Pancreas (tissue), 10 donors: ENCODE measurements at regions not wholly inside any gene's neighbourhood (a gene's known extent, or its start where the extent isn't known, plus 50 kb on each side); places are given as distances from the start of the nearest gene placed in this dataset.
"Not testable (repeated sequence)": the region's sequence is repeated elsewhere in the genome, so short reads cannot be mapped to it uniquely, and the experiment has no call there.

Experiments
- ATAC-seq, 4 donors: fragments of 200-7000 bp; cut with Tn5 transposase; one replicate each; pipeline versions ENCODE4 v1.8.0 to v1.9.1; 2020; ENCODE audit warnings: mild to moderate bottlenecking in 4 of 4, moderate library complexity in 4 of 4
- DNase-seq, 6 donors: peaks; one replicate each; pipeline ENCODE4 v3.0.0-alpha.2; 2020
- FAIRE-seq: peaks from 2 replicates; lab custom pipeline; 2012; peaks lifted over from hg19 to GRCh38; lab: Jason Lieb, UNC
- H3K27ac ChIP-seq, 4 donors: fragments of 200-600 bp; sonication (generic); 1 replicate in 3 of 4; 2 replicates in 1 of 4; pipeline versions ENCODE4 v1.5.0 to v1.8.0; 2020
- H3K27me3 ChIP-seq, 4 donors: fragments of 200-600 bp; one replicate each; pipeline ENCODE4 v1.8.0; 2021
- H3K36me3 ChIP-seq, 3 donors: fragments of 200-600 bp; sonication (generic) in 1 of 3; one replicate each; pipeline versions ENCODE4 v1.5.0 to v1.8.0; 2020 to 2021
- H3K4me1 ChIP-seq, 3 donors: fragments of 200-600 bp; one replicate each; pipeline ENCODE4 v1.8.0; 2021
- H3K4me3 ChIP-seq, 4 donors: fragments of 200-600 bp; sonication (generic) in 2 of 4; one replicate each; pipeline versions ENCODE4 v1.5.0 to v1.8.0; 2020 to 2021
- H3K9me3 ChIP-seq, 4 donors: fragments of 200-600 bp; one replicate each; pipeline ENCODE4 v1.8.0; 2021
- CTCF ChIP-seq, 4 donors: fragments of 200-600 bp; sonication (generic) in 3 of 4; IDR thresholded peaks; one replicate each; pipeline versions ENCODE4 v1.5.0 to v1.8.0; 2021; ENCODE audit warnings: antibody characterized with exemption in 4 of 4
- WGBS, 2 donors: extraction: QIAGEN DNeasy Blood & Tissue Kit; methylation state at CpG; one replicate each; pipeline ENCODE4 v1.1.7; 2013; 5-methylcytosine and 5-hydroxymethylcytosine counted together
- intact Hi-C, 3 donors: fragments of 100-400 bp; cut with DNase I; formaldehyde crosslinking; loops; one replicate each; pipeline versions ENCODE4 v1.11.1 to v1.14.2; 2022
- donor health status: healthy with polysubstance abuse.
- donor health status: DM: no; HTN: no; CAD: no; lungs with moderate emphysema.
- donor health status: DM: no; HTN: no; CAD: no.
- donor health status: control.
- donor health status: control.
- donor health status: Bipolar disorder and iron deficiency.
- donor health status: DM: yes; HTN: yes; CAD: no.
- donor health status: DM: no; HTN: no; CAD: no.
- donor health status: DM: no; HTN: no; CAD: no.
- donor health status: DM: yes; HTN: yes; CAD: no.

DNA sequence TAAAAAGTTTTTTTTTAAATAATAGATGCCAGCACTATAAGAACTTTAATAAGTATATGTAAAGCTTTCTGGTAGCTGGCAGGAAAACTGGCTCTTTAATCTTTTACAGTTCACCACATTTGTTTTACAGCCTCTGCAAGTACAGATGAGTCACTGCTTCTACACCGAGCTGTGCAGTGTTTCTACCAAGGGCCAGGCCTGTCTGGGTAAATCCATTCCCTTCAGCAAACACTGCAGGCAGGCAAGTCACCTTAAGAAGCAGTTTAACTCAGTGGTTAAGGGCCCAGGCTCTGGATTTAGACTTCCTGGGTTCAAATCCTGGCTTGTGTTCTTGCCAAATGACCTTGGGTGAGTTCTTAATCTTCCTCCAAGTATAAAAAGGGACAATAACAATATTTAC is 882.9 kb upstream of the AMELY start:
- TF ChIP-seq CTCF (IDR thresholded peaks at IDR 0.05) = no peak
- no peaks in the 10 kb centered on the region for H3K4me1 ChIP-seq
- no peak for FAIRE-seq
- no peak for DNase-seq
- WGBS, 2 donors = 28% methylated on average over 1 of the region's 1 CpG; no CpG with 5 or more reads in 1 of the 2 donors
- no peak overlapping the region for H3K27ac ChIP-seq
- no peaks in the 10 kb centered on the region for H3K27me3 ChIP-seq
- intact Hi-C loops = no loop called here
- H3K9me3 ChIP-seq = no peaks in the 10 kb centered on the region
- H3K36me3 ChIP-seq = no peaks in the 10 kb centered on the region
- ATAC-seq = no peak
- H3K4me3 ChIP-seq = no peak overlapping the region

GRCh38 chrY:7793989-7794388 is 882.4 kb upstream of the AMELY start:
- 90% methylated on average over 2 of the region's 2 CpGs; no CpG with 5 or more reads in 1 of the 2 donors for WGBS, 2 donors
- DNase-seq = no peak
- no peaks in the 10 kb centered on the region for H3K27me3 ChIP-seq
- H3K4me1 ChIP-seq = no peaks in the 10 kb centered on the region
- intact Hi-C loops = no loop called here
- TF ChIP-seq CTCF (IDR thresholded peaks at IDR 0.05) = no peak
- no peak overlapping the region for H3K27ac ChIP-seq
- no peak for FAIRE-seq
- no peak for ATAC-seq
- no peak overlapping the region for H3K4me3 ChIP-seq
- H3K36me3 ChIP-seq = no peaks in the 10 kb centered on the region
- no peaks in the 10 kb centered on the region for H3K9me3 ChIP-seq

- no peaks in the 10 kb centered on the region for H3K4me1 ChIP-seq
- TF ChIP-seq CTCF (IDR thresholded peaks at IDR 0.05) = no peak
- intact Hi-C loops = no loop called here
- no peak overlapping the region for H3K27ac ChIP-seq
- FAIRE-seq (no peak), ATAC-seq (no peak), DNase-seq (no peak)
- H3K36me3 ChIP-seq = no peaks in the 10 kb centered on the region
- WGBS, 2 donors = 67% methylated on average over 2 of the region's 2 CpGs; no CpG with 5 or more reads in 1 of the 2 donors
- H3K27me3 ChIP-seq = no peaks in the 10 kb centered on the region
- no peak overlapping the region for H3K4me3 ChIP-seq
- no peaks in the 10 kb centered on the region for H3K9me3 ChIP-seq
Measured at GRCh38 chrY:7792431-7792830, 880.9 kb upstream of the AMELY start.

- TF ChIP-seq CTCF (IDR thresholded peaks at IDR 0.05) = no peak
- no peak for DNase-seq
- H3K36me3 ChIP-seq = no peaks in the 10 kb centered on the region
- H3K27me3 ChIP-seq = no peaks in the 10 kb centered on the region
- no peak for ATAC-seq
- no peak for FAIRE-seq
- H3K9me3 ChIP-seq = no peaks in the 10 kb centered on the region
- H3K4me3 ChIP-seq = no peak overlapping the region
- WGBS, 2 donors = 86% methylated on average over 2 of the region's 2 CpGs; no CpG with 5 or more reads in 1 of the 2 donors
- intact Hi-C loops = no loop called here
- H3K4me1 ChIP-seq = no peaks in the 10 kb centered on the region
- H3K27ac ChIP-seq = no peak overlapping the region
Measured at GRCh38 chrY:7781501-7781900, 869.9 kb upstream of the AMELY start.

- H3K27me3 ChIP-seq, H3K9me3 ChIP-seq, H3K4me3 ChIP-seq, H3K27ac ChIP-seq, ATAC-seq, intact Hi-C loops, FAIRE-seq, H3K36me3 ChIP-seq, H3K4me1 ChIP-seq, DNase-seq: not testable (repeated sequence)
- 86% methylated on average over 2 of the region's 2 CpGs; no CpG with 5 or more reads in 1 of the 2 donors for WGBS, 2 donors
Measured at GRCh38 chrY:7775436-7775835, 863.9 kb upstream of the AMELY start.
